ENCODE measurements at regions not wholly inside any gene's neighbourhood (a gene's known extent, or its start where the extent isn't known, plus 50 kb on each side); places are given as distances from the start of the nearest gene placed in this dataset.

DNA sequence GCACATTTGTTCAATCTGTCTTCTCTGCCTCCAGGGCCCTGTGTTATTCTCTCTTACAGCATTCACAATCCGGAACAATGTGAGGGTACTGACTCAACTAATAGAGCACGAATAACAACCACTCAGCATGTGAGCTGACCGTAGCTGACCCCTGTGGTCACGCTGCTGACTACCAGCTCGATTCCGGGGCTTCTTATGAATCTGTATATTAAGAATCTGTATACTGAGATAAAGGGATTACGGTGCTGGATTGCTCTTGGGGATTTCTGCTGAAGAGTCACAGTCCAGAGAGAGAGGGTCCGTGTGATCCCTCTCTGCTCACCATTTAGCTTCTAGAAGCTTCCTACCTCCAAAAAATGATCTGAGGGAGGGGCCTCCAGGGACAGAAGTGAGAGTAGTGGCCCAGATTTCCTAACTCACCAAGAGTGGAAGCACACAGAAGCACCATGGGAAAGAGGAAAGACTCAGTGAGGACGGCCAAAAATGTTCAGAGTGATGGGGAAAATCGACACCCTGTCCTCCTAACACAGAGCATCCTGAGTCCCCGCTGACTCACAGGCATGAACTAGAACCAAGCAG, 156.2 kb downstream of the THBS2 start:
- no peaks in the 10 kb centered on the region for H4K20me1 ChIP-seq (ENCODE audit: insufficient read depth)
- H3K4me3 ChIP-seq (IDR thresholded peaks at IDR 0.05; ENCODE audit: insufficient read depth, low read depth, low read length) = no peak overlapping the region
- H3K4me2 ChIP-seq = no peak overlapping the region
- H3K27ac ChIP-seq = no peak overlapping the region
- no peaks in the 10 kb centered on the region for H3K36me3 ChIP-seq (ENCODE audit: insufficient read depth)
- TF ChIP-seq, protein P1, sequence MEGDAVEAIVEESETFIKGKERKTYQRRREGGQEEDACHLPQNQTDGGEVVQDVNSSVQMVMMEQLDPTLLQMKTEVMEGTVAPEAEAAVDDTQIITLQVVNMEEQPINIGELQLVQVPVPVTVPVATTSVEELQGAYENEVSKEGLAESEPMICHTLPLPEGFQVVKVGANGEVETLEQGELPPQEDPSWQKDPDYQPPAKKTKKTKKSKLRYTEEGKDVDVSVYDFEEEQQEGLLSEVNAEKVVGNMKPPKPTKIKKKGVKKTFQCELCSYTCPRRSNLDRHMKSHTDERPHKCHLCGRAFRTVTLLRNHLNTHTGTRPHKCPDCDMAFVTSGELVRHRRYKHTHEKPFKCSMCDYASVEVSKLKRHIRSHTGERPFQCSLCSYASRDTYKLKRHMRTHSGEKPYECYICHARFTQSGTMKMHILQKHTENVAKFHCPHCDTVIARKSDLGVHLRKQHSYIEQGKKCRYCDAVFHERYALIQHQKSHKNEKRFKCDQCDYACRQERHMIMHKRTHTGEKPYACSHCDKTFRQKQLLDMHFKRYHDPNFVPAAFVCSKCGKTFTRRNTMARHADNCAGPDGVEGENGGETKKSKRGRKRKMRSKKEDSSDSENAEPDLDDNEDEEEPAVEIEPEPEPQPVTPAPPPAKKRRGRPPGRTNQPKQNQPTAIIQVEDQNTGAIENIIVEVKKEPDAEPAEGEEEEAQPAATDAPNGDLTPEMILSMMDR (conservative IDR thresholded peaks at IDR 0.05; ENCODE audit: low read depth, low read length) = no peak
- no peaks in the 10 kb centered on the region for H3K27me3 ChIP-seq (ENCODE audit: insufficient read depth, low read depth)
- H3K9ac ChIP-seq = no peak overlapping the region
- no peaks in the 10 kb centered on the region for H3K79me2 ChIP-seq (ENCODE audit: insufficient read depth, low read depth)
- H2AFZ ChIP-seq (ENCODE audit: low read depth) = no peak overlapping the region
- no peaks in the 10 kb centered on the region for H3K4me1 ChIP-seq (ENCODE audit: low read depth, poor library complexity, severe bottlenecking)

DNA sequence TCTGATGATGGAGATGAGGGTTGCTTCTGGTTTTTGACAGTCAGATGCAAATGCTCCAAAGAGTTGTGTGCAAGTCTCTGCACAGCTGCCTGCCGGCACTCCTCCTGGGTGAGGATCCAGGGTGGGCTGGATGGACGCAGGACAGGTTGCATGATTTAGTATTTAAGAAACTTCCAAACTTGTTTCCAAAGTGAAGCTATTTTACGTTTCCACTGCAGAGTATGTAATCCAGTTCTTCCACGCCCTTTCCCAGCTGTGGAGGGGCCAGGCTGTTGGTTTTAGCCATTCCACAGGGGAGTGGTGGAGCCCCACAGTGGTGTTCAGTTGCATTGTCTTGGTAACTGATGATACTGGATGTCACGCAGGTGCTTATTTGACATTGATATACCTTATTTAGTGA, 157.3 kb downstream of the THBS2 start:
- no peaks in the 10 kb centered on the region for H3K4me1 ChIP-seq (ENCODE audit: low read depth, poor library complexity, severe bottlenecking)

DNA sequence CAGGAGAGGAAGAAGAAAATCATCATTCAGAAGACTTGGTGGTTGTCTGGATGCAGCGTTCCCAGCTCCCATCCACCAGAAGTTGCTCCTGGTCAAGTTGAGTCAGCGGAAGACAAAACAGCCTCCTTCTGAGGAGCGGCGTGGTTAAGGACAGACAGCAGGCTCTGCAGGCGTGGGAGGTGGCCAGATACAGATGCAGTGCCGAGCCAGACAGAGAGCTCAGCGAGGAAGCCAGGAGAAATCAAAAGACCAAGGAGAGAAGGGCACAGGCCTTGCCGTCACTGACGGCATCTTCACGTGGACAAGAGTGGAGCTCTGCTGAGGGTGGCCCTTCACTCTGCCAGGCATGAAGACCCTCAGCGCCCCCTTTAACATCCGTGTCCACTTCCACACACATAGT, 158.5 kb downstream of the THBS2 start:
- TF ChIP-seq, protein P1 (conservative IDR thresholded peaks at IDR 0.05; ENCODE audit: low read depth, low read length) = no peak
- Histone ChIP-seq H3K9ac (no peak overlapping the region), H2AFZ (ENCODE audit: low read depth) (no peak overlapping the region), H3K27ac (no peak overlapping the region), H3K79me2 (ENCODE audit: insufficient read depth, low read depth) (no peaks in the 10 kb centered on the region), H3K4me2 (no peak overlapping the region), H4K20me1 (ENCODE audit: insufficient read depth) (no peaks in the 10 kb centered on the region), H3K36me3 (ENCODE audit: insufficient read depth) (no peaks in the 10 kb centered on the region), H3K4me3 (IDR thresholded peaks at IDR 0.05; ENCODE audit: insufficient read depth, low read depth, low read length) (no peak overlapping the region), H3K4me1 (ENCODE audit: low read depth, poor library complexity, severe bottlenecking) (no peaks in the 10 kb centered on the region), H3K27me3 (ENCODE audit: insufficient read depth, low read depth) (no peaks in the 10 kb centered on the region)

More for the DNA sequence above, 157.3 kb downstream of the THBS2 start:
- Histone ChIP-seq H3K27ac (no peak overlapping the region), H3K79me2 (ENCODE audit: insufficient read depth, low read depth) (no peaks in the 10 kb centered on the region), H3K27me3 (ENCODE audit: insufficient read depth, low read depth) (no peaks in the 10 kb centered on the region), H4K20me1 (ENCODE audit: insufficient read depth) (no peaks in the 10 kb centered on the region), H2AFZ (ENCODE audit: low read depth) (no peak overlapping the region), H3K9ac (no peak overlapping the region), H3K4me3 (IDR thresholded peaks at IDR 0.05; ENCODE audit: insufficient read depth, low read depth, low read length) (no peak overlapping the region), H3K36me3 (ENCODE audit: insufficient read depth) (no peaks in the 10 kb centered on the region), H3K4me2 (no peak overlapping the region)
- TF ChIP-seq, protein P1 (conservative IDR thresholded peaks at IDR 0.05; ENCODE audit: low read depth, low read length) = no peak

DNA sequence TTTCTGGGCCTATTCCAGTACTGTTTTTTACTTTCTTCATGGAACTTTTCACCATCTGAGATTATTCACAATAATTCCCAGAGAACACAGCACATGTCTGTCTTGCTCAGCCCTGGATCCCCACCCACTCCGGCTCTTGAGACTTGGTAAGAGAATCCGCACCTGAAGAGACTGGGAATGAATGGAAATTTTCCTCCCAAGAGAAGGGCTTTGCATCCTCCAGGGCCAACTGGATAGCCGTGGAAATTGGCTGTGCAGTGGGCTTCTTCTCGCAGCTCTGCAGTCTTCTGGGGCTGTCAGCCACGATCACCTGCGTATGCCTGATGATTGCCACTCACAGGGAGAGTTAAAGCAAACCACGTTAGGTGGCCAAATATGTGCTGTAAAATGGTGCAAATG, 159.1 kb downstream of the THBS2 start:
- Histone ChIP-seq H2AFZ (ENCODE audit: low read depth) (no peak overlapping the region), H3K4me3 (IDR thresholded peaks at IDR 0.05; ENCODE audit: insufficient read depth, low read depth, low read length) (no peak overlapping the region), H3K4me2 (no peak overlapping the region), H3K79me2 (ENCODE audit: insufficient read depth, low read depth) (no peaks in the 10 kb centered on the region), H3K27ac (no peak overlapping the region), H3K4me1 (ENCODE audit: low read depth, poor library complexity, severe bottlenecking) (no peaks in the 10 kb centered on the region), H3K27me3 (ENCODE audit: insufficient read depth, low read depth) (no peaks in the 10 kb centered on the region), H4K20me1 (ENCODE audit: insufficient read depth) (no peaks in the 10 kb centered on the region), H3K9ac (no peak overlapping the region), H3K36me3 (ENCODE audit: insufficient read depth) (no peaks in the 10 kb centered on the region)
- TF ChIP-seq, protein P1 (conservative IDR thresholded peaks at IDR 0.05; ENCODE audit: low read depth, low read length) = no peak
